OCI-LY1 (cell line): ENCODE measurements at regions not wholly inside any gene's neighbourhood (a gene's known extent, or its start where the extent isn't known, plus 50 kb on each side); places are given as distances from the start of the nearest gene placed in this dataset.

Experiments
- H2AFZ ChIP-seq: fragments of 200-600 bp; sonication (generic), shearing (Covaris generic); 2 replicates; pipeline ENCODE4 v1.6.0; 2014; ENCODE audit warnings: antibody characterized with exemption, mild to moderate bottlenecking, low read length
- H3F3A ChIP-seq: fragments of 200-600 bp; sonication (generic), shearing (Covaris generic); 2 replicates; pipeline ENCODE4 v1.6.0; 2014; ENCODE audit warnings: mild to moderate bottlenecking, antibody characterized with exemption, low read length, moderate library complexity; ENCODE audit not compliant: insufficient read depth
- H3K27ac ChIP-seq: fragments of 200-600 bp; sonication (generic); 2 replicates; pipeline ENCODE4 v1.5.1; 2014; ENCODE audit warnings: low read length, mixed run types, mild to moderate bottlenecking, low read depth; ENCODE audit not compliant: poor library complexity, severe bottlenecking
- H3K27me3 ChIP-seq: fragments of 200-600 bp; sonication (generic); 2 replicates; pipeline ENCODE4 v1.6.0; 2014; ENCODE audit warnings: antibody characterized with exemption, mild to moderate bottlenecking, low read length, moderate library complexity; ENCODE audit not compliant: insufficient read depth
- H3K36me3 ChIP-seq: fragments of 200-600 bp; sonication (generic); 2 replicates; pipeline ENCODE4 v1.6.1; 2014; ENCODE audit warnings: mild to moderate bottlenecking, antibody characterized with exemption, low read length, moderate library complexity, mixed read lengths; ENCODE audit not compliant: insufficient read depth
- H3K4me1 ChIP-seq: fragments of 200-600 bp; sonication (generic); 2 replicates; pipeline ENCODE4 v1.5.1; 2014; ENCODE audit warnings: mild to moderate bottlenecking, low read length, moderate library complexity; ENCODE audit not compliant: insufficient read depth, severe bottlenecking
- H3K4me2 ChIP-seq: fragments of 200-600 bp; sonication (generic), shearing (Covaris generic); 2 replicates; pipeline ENCODE4 v1.6.1; 2014; ENCODE audit warnings: low read length
- H3K4me3 ChIP-seq: fragments of 200-600 bp; sonication (generic); 2 replicates; pipeline ENCODE4 v1.5.1; 2014; ENCODE audit warnings: low read length, low read depth, mild to moderate bottlenecking, mixed read lengths; ENCODE audit not compliant: poor library complexity, severe bottlenecking
- H3K79me2 ChIP-seq: fragments of 200-600 bp; shearing (Covaris generic); 2 replicates; pipeline ENCODE4 v1.6.1; 2016; ENCODE audit warnings: mixed run types, low read length, mixed read lengths; ENCODE audit not compliant: insufficient read depth
- H3K9ac ChIP-seq: fragments of 200-600 bp; sonication (generic), shearing (Covaris generic); 2 replicates; pipeline ENCODE4 v1.6.1; 2014; ENCODE audit warnings: mild to moderate bottlenecking, low read length, mixed read lengths
- H3K9me2 ChIP-seq: fragments of 200-600 bp; sonication (generic), shearing (Covaris generic); 2 replicates; pipeline ENCODE4 v1.6.1; 2014; ENCODE audit warnings: low read depth, mild to moderate bottlenecking, low read length, mixed read lengths
- H3K9me3 ChIP-seq: fragments of 200-600 bp; shearing (Covaris generic); 2 replicates; pipeline ENCODE4 v1.6.1; 2014; ENCODE audit warnings: low read length, mixed read lengths
- H4K20me1 ChIP-seq: fragments of 200-600 bp; sonication (generic), shearing (Covaris generic); 2 replicates; pipeline ENCODE4 v1.6.0; 2016; ENCODE audit warnings: mild to moderate bottlenecking, low read length; ENCODE audit not compliant: insufficient read depth
- CTCF ChIP-seq: fragments of 200-600 bp; sonication (generic), shearing (Covaris generic); IDR thresholded peaks from 2 replicates; pipeline ENCODE4 v1.5.1; 2017; ENCODE audit warnings: mild to moderate bottlenecking, antibody characterized with exemption, low read length, moderate library complexity, mixed read lengths
- EZH2 ChIP-seq: fragments of 200-600 bp; sonication (generic), shearing (Covaris generic); IDR thresholded peaks from 2 replicates; pipeline ENCODE4 v1.8.0; 2017; ENCODE audit warnings: borderline replicate concordance, mixed run types, mild to moderate bottlenecking, antibody characterized with exemption, low read length, moderate library complexity, mixed read lengths

GRCh38 chr3:24670871-24671270 lies 176.2 kb upstream of the THRB start:
- Histone ChIP-seq H3K9ac (no peak overlapping the region), H3K4me1 (no peaks in the 10 kb centered on the region), H3K27ac (no peak overlapping the region), H3K79me2 (no peaks in the 10 kb centered on the region), H3K27me3 (no peaks in the 10 kb centered on the region), H4K20me1 (no peaks in the 10 kb centered on the region), H3K9me3 (no peaks in the 10 kb centered on the region), H2AFZ (no peak overlapping the region), H3K9me2 (no peaks in the 10 kb centered on the region), H3F3A (no peaks in the 10 kb centered on the region), H3K36me3 (no peaks in the 10 kb centered on the region), H3K4me2 (no peak overlapping the region), H3K4me3 (no peak overlapping the region)
- TF ChIP-seq CTCF (no peak), EZH2 (no peak)

DNA sequence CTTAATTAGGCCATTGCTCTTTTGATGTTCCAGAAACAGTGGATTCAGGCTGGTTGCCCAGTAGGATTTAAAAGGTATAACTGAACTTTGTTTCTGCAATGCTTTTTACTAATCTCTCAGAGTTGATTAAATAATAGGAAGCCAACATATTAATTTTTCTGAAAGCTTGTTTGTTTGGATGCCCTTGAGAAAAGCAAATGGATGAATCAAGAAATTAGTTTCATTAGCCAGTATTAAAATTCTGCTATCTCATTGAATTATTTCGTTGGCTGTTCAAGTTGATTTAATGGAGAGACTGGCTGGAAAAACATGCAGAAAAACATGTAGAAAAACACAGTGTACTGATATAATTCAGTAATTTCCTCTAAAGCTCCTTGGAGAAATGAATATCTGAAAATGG lies 178.9 kb upstream of the THRB start:
- no peaks in the 10 kb centered on the region for H3K27me3 ChIP-seq
- no peak overlapping the region for H3K4me2 ChIP-seq
- H4K20me1 ChIP-seq, result no peaks in the 10 kb centered on the region
- H3K36me3 ChIP-seq, result no peaks in the 10 kb centered on the region
- H3K27ac ChIP-seq, result no peak overlapping the region
- H3K9me3 ChIP-seq, result no peaks in the 10 kb centered on the region
- TF ChIP-seq CTCF, result no peak
- no peak for TF ChIP-seq EZH2
- no peaks in the 10 kb centered on the region for H3K79me2 ChIP-seq
- H3K9me2 ChIP-seq, result no peaks in the 10 kb centered on the region
- H3K9ac ChIP-seq, result no peak overlapping the region
- no peaks in the 10 kb centered on the region for H3F3A ChIP-seq
- no peak overlapping the region for H3K4me3 ChIP-seq
- no peaks in the 10 kb centered on the region for H3K4me1 ChIP-seq
- H2AFZ ChIP-seq, result no peak overlapping the region

DNA sequence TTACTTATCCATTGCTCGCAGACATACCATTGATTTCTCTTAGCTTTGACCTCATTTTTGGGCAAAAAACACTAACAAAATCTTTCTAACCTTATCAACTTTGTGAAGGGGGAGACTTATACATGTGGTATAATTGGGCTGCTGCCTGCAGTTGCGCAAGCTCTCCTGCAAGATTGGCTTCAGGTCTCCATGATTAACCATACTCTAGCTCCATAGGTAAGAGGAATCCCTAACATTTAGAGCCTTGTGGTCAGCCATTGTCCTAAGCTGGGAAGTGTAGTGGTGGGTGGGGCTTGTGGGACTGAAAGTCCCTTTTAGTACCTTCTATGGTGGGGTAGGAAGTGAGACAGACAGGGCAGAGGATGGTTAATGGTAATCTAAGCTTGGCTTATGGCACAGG lies 179.6 kb upstream of the THRB start:
- Histone ChIP-seq H3K9ac (no peak overlapping the region), H3K9me3 (no peaks in the 10 kb centered on the region), H3F3A (no peaks in the 10 kb centered on the region), H3K9me2 (no peaks in the 10 kb centered on the region), H2AFZ (no peak overlapping the region), H3K4me1 (no peaks in the 10 kb centered on the region), H3K4me3 (no peak overlapping the region), H4K20me1 (no peaks in the 10 kb centered on the region), H3K79me2 (no peaks in the 10 kb centered on the region), H3K36me3 (no peaks in the 10 kb centered on the region), H3K27ac (no peak overlapping the region), H3K4me2 (no peak overlapping the region), H3K27me3 (no peaks in the 10 kb centered on the region)
- TF ChIP-seq CTCF, result no peak
- no peak for TF ChIP-seq EZH2
